ENCODE measurements at regions not wholly inside any gene's neighbourhood (a gene's known extent, or its start where the extent isn't known, plus 50 kb on each side); places are given as distances from the start of the nearest gene placed in this dataset.
"Not testable (repeated sequence)": the region's sequence is repeated elsewhere in the genome, so short reads cannot be mapped to it uniquely, and the experiment has no call there.

DNA sequence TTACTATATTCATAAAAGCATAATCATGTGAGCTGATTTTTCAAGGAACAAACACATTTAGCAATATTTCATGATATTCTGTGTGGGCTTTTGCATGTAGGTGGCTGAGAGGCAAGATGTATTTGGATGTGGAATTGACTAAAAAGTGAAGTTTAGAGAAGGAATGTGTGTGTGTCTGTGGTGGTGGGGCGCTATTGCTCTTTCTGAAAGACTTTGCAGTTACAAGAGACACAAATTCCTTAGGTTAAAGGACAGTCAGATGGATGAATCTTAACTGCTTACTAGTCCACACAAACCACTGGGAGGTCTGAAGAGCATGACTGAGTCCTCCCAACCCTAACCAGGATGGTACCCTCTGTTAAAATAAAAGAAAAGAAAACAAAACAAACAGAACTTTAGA is 200.1 kb downstream of the SDHAF3 start:
- TF ChIP-seq, protein P1, sequence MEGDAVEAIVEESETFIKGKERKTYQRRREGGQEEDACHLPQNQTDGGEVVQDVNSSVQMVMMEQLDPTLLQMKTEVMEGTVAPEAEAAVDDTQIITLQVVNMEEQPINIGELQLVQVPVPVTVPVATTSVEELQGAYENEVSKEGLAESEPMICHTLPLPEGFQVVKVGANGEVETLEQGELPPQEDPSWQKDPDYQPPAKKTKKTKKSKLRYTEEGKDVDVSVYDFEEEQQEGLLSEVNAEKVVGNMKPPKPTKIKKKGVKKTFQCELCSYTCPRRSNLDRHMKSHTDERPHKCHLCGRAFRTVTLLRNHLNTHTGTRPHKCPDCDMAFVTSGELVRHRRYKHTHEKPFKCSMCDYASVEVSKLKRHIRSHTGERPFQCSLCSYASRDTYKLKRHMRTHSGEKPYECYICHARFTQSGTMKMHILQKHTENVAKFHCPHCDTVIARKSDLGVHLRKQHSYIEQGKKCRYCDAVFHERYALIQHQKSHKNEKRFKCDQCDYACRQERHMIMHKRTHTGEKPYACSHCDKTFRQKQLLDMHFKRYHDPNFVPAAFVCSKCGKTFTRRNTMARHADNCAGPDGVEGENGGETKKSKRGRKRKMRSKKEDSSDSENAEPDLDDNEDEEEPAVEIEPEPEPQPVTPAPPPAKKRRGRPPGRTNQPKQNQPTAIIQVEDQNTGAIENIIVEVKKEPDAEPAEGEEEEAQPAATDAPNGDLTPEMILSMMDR (IDR thresholded peaks at IDR 0.05) = no peak
- no peak for TF ChIP-seq ZFX (IDR thresholded peaks at IDR 0.05; ENCODE audit: borderline replicate concordance)

DNA sequence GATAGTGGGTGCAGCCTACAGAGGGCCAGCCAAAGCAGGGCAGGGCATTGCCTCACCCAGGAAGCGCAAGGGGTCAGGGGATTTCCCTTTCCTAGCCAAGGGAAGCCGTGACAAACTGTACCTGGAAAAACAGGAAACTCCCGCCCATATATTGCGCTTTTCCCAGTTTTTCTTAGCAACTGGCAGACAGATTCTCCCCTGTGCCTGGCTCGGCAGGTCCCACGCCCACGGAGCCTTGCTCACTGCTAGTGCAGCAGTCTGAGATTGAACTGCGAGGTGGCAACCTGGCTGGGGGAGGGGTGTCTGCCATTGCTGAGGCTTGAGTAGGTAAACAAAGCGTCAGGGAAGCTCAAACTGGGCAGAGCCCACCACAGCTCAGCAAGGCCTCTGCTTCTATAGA is 212.4 kb downstream of the SDHAF3 start:
- not testable (repeated sequence) for H3K27ac ChIP-seq

More for the DNA sequence above, 200.1 kb downstream of the SDHAF3 start:
- no peak overlapping the region for H3K27ac ChIP-seq

DNA sequence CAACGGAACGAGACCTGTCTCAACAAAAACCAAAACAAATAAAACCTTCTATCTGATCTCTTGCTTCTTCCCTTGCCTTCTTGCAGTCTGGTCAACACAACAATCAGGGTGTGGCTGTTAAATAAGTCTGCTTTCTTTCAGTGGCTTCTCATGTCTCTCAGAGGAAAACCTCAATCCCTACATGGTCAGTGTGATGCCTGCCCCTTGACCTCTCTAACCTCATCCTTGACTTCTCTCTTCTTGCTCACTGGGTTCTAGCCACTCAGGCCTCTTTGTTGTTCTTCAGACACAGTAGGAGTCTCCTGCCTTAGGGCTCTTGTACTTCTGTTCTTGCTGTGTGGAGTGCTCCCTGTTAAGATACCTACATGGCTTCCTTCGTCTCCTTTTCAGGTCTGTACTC is 220.4 kb downstream of the SDHAF3 start:
- TF ChIP-seq ZFX (IDR thresholded peaks at IDR 0.05; ENCODE audit: borderline replicate concordance) = no peak
- TF ChIP-seq, protein P1 (IDR thresholded peaks at IDR 0.05) = no peak
- H3K27ac ChIP-seq = no peak overlapping the region

DNA sequence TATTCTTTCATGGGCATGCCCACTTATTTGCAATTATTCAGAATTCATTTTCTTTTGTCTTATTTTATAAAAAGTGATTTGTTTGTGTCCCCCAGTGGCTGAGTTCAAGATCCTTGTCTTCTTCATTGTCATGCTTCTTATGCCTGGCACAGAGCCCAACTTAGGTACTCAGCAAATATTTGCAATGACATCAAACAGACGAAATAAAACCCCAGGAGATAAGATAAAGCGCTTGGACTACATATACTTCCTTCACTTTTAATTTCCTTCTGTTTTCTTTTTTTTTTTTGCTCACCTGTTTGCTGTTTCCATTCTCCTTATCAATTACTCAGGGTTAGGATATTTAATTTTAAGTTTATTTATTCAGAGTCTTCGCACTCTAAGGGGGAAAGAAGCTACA is 225.0 kb downstream of the SDHAF3 start:
- TF ChIP-seq ZFX (IDR thresholded peaks at IDR 0.05; ENCODE audit: borderline replicate concordance) = no peak
- TF ChIP-seq, protein P1 (IDR thresholded peaks at IDR 0.05) = no peak

DNA sequence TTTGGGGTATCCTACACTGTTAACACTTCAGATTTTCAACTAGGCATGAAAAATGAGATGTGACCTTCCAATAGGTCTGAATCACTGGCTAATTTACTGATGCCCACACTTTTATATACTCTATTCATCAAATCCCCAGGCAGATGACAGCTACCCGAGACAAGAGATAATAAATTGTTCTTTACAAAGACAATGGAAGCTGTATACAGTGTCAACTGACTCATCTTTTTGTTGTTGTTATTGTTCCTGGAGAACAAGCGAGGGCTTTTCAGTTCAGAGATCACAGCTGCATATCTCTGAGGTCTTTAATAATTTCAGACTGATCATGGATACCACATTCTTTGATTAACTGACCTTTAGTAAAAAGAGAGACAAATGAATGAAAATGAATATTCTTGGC is 228.9 kb downstream of the SDHAF3 start:
- no peak for TF ChIP-seq ZFX (IDR thresholded peaks at IDR 0.05; ENCODE audit: borderline replicate concordance)
- TF ChIP-seq, protein P1 (IDR thresholded peaks at IDR 0.05) = no peak
- H3K27ac ChIP-seq = no peak overlapping the region

More for the DNA sequence above, 225.0 kb downstream of the SDHAF3 start:
- H3K27ac ChIP-seq = no peak overlapping the region

DNA sequence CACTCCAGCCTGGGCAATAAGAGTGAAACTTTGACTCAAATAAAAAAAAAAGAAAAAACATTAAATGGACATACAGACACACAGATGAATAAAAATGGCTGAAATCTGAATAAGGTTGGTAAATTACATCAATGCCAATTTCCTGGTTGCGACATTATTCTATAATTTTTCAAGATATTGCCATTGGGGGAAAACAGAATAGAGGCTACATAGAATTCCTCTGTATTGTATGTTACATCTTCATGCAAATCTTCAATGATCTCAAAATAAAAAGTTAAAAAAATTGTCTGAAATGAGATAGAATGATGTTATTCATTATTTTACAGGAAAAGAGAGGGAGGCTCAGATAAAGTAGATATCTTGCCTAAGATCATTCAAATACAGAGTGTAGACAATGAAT is 234.0 kb downstream of the SDHAF3 start:
- TF ChIP-seq, protein P1 (IDR thresholded peaks at IDR 0.05) = no peak
- TF ChIP-seq ZFX (IDR thresholded peaks at IDR 0.05; ENCODE audit: borderline replicate concordance) = no peak

DNA sequence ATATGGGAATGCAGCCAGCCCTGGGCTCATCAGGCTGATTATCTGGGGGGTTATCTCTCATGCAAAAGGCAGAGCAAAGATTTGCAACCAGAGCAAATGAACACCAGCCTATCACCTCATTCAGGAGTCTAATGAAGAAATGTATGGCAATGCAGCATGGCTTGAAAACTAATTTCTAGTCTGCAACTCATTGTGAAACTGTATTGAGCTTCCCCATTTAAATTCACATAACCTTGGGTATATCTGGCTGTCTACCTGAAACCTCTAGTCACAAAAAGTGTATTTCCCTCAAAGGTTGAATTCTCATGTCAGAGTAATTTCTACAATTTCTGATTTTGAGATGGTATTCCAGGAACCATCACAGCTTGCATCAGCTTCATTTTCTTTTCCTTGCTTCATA is 240.0 kb downstream of the SDHAF3 start:
- no peak overlapping the region for H3K27ac ChIP-seq
- no peak for TF ChIP-seq ZFX (IDR thresholded peaks at IDR 0.05; ENCODE audit: borderline replicate concordance)
- TF ChIP-seq, protein P1 (IDR thresholded peaks at IDR 0.05) = no peak

More for the DNA sequence above, 234.0 kb downstream of the SDHAF3 start:
- H3K27ac ChIP-seq = no peak overlapping the region

DNA sequence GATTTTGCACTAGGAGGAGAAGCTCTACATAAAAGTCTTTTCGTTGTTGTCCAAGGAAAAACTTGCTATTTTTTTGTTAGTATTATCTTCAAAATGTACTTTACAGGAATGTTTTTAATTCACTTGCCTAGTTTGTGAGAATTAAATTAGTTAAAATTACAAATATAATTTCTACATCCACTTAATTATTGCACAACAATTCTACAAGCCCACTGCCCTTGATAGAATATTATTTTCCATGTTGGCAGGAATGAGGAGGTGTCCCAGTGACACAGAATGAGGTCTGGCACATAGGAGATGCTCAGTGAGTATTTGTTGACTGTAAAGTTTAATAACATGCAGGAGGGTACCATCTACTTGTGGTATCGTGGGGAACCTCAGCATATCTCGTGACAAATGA is 255.4 kb downstream of the SDHAF3 start:
- no peak for TF ChIP-seq ZFX (IDR thresholded peaks at IDR 0.05; ENCODE audit: borderline replicate concordance)
- TF ChIP-seq, protein P1 (IDR thresholded peaks at IDR 0.05) = no peak
- no peak overlapping the region for H3K27ac ChIP-seq
